ENCODE measurements at regions not wholly inside any gene's neighbourhood (a gene's known extent, or its start where the extent isn't known, plus 50 kb on each side); places are given as distances from the start of the nearest gene placed in this dataset.

- H3K36me3 Mint-ChIP-seq (ENCODE audit: unreplicated experiment) = no peaks in the 10 kb centered on the region
- no peaks in the 10 kb centered on the region for H3K27me3 Mint-ChIP-seq (ENCODE audit: unreplicated experiment)
- no peak overlapping the region for H3K4me3 Mint-ChIP-seq (ENCODE audit: unreplicated experiment)
- no peaks in the 10 kb centered on the region for H3K9me3 Mint-ChIP-seq (ENCODE audit: unreplicated experiment)
- DNase-seq = no peak
- H3K27ac Mint-ChIP-seq (ENCODE audit: unreplicated experiment) = no peak overlapping the region
- H3K4me1 Mint-ChIP-seq (ENCODE audit: low read depth, unreplicated experiment) = no peaks in the 10 kb centered on the region
- TF ChIP-seq CTCF (IDR thresholded peaks at IDR 0.05; ENCODE audit: partially characterized antibody, unreplicated experiment) = no peak
These were observed 208.4 kb downstream of the GASK1B start for GRCh38 chr4:157964463-157964862.

GRCh38 chr4:157961229-157961990, 211.4 kb downstream of the GASK1B start:
- H3K36me3 Mint-ChIP-seq (ENCODE audit: unreplicated experiment) = no peaks in the 10 kb centered on the region
- H3K27me3 Mint-ChIP-seq (ENCODE audit: unreplicated experiment) = no peaks in the 10 kb centered on the region
- no peaks in the 10 kb centered on the region for H3K9me3 Mint-ChIP-seq (ENCODE audit: unreplicated experiment)
- no peak overlapping the region for H3K4me3 Mint-ChIP-seq (ENCODE audit: unreplicated experiment)
- DNase-seq = no peak
- TF ChIP-seq CTCF (IDR thresholded peaks at IDR 0.05; ENCODE audit: partially characterized antibody, unreplicated experiment) = no peak
- H3K27ac Mint-ChIP-seq (ENCODE audit: unreplicated experiment) = no peak overlapping the region
- no peaks in the 10 kb centered on the region for H3K4me1 Mint-ChIP-seq (ENCODE audit: low read depth, unreplicated experiment)

GRCh38 chr4:157957905-157958304, 214.9 kb downstream of the GASK1B start:
- no peak for DNase-seq
- Mint-ChIP-seq H3K4me1 (ENCODE audit: low read depth, unreplicated experiment) (no peaks in the 10 kb centered on the region), H3K27me3 (ENCODE audit: unreplicated experiment) (no peaks in the 10 kb centered on the region), H3K4me3 (ENCODE audit: unreplicated experiment) (no peak overlapping the region), H3K36me3 (ENCODE audit: unreplicated experiment) (no peaks in the 10 kb centered on the region), H3K27ac (ENCODE audit: unreplicated experiment) (no peak overlapping the region), H3K9me3 (ENCODE audit: unreplicated experiment) (no peaks in the 10 kb centered on the region)
- no peak for TF ChIP-seq CTCF (IDR thresholded peaks at IDR 0.05; ENCODE audit: partially characterized antibody, unreplicated experiment)

- H3K4me3 Mint-ChIP-seq (ENCODE audit: unreplicated experiment) = no peak overlapping the region
- H3K4me1 Mint-ChIP-seq (ENCODE audit: low read depth, unreplicated experiment) = peaks cover 3% of the 10 kb centered on the region
- no peaks in the 10 kb centered on the region for H3K9me3 Mint-ChIP-seq (ENCODE audit: unreplicated experiment)
- H3K36me3 Mint-ChIP-seq (ENCODE audit: unreplicated experiment) = no peaks in the 10 kb centered on the region
- DNase-seq = no peak
- no peak overlapping the region for H3K27ac Mint-ChIP-seq (ENCODE audit: unreplicated experiment)
- no peak for TF ChIP-seq CTCF (IDR thresholded peaks at IDR 0.05; ENCODE audit: partially characterized antibody, unreplicated experiment)
- H3K27me3 Mint-ChIP-seq (ENCODE audit: unreplicated experiment) = no peaks in the 10 kb centered on the region
These were observed 230.8 kb downstream of the GASK1B start for GRCh38 chr4:157942017-157942416.

GRCh38 chr4:157934151-157934550, 238.7 kb downstream of the GASK1B start:
- DNase-seq = no peak
- Mint-ChIP-seq H3K9me3 (ENCODE audit: unreplicated experiment) (no peaks in the 10 kb centered on the region), H3K27ac (ENCODE audit: unreplicated experiment) (no peak overlapping the region), H3K4me1 (ENCODE audit: low read depth, unreplicated experiment) (no peaks in the 10 kb centered on the region), H3K4me3 (ENCODE audit: unreplicated experiment) (no peak overlapping the region), H3K36me3 (ENCODE audit: unreplicated experiment) (no peaks in the 10 kb centered on the region), H3K27me3 (ENCODE audit: unreplicated experiment) (no peaks in the 10 kb centered on the region)
- TF ChIP-seq CTCF (IDR thresholded peaks at IDR 0.05; ENCODE audit: partially characterized antibody, unreplicated experiment) = no peak

Data from glutamatergic neuron (in vitro differentiated cells).